OCI-LY7 (cell line): ENCODE measurements at regions not wholly inside any gene's neighbourhood (a gene's known extent, or its start where the extent isn't known, plus 50 kb on each side); places are given as distances from the start of the nearest gene placed in this dataset.

ENCODE experiments used
- EZH2phosphoT487 ChIP-seq: fragments of 200-600 bp; sonication (generic); IDR thresholded peaks from 2 replicates; pipeline ENCODE4 v1.6.1; 2018; ENCODE audit warnings: low read depth, borderline replicate concordance, mild to moderate bottlenecking, mixed run types, antibody characterized with exemption, low read length, moderate library complexity, mixed read lengths
- TF ChIP-seq, protein P1 (sequence below): fragments of 200-600 bp; sonication (generic); conservative IDR thresholded peaks from 2 replicates; pipeline ENCODE4 v1.5.1; 2014; ENCODE audit warnings: mild to moderate bottlenecking, antibody characterized with exemption, low read length, moderate library complexity, mixed read lengths

DNA sequence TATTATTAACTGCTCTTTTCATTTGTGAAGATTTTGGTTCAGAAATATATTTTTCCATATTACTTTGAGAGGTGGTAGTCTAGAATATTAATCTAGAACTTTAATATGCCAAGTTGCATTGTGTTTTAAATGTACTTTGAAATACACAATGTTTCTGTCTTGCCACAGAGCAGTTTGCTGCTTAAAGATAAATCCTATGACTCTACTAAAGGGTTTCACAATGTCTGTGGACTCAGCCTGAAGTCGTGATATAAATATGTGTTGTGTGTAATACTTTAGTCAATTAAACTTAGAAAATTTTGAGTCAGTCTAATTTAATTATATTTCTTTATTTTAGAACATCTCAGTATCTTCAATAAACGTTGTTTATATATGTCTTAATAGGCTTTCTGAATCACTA lies 1771.7 kb upstream of the PCDH7 start:
- TF ChIP-seq, protein P1, sequence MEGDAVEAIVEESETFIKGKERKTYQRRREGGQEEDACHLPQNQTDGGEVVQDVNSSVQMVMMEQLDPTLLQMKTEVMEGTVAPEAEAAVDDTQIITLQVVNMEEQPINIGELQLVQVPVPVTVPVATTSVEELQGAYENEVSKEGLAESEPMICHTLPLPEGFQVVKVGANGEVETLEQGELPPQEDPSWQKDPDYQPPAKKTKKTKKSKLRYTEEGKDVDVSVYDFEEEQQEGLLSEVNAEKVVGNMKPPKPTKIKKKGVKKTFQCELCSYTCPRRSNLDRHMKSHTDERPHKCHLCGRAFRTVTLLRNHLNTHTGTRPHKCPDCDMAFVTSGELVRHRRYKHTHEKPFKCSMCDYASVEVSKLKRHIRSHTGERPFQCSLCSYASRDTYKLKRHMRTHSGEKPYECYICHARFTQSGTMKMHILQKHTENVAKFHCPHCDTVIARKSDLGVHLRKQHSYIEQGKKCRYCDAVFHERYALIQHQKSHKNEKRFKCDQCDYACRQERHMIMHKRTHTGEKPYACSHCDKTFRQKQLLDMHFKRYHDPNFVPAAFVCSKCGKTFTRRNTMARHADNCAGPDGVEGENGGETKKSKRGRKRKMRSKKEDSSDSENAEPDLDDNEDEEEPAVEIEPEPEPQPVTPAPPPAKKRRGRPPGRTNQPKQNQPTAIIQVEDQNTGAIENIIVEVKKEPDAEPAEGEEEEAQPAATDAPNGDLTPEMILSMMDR = no peak
- TF ChIP-seq EZH2phosphoT487 = no peak
